ENCODE measurements at regions not wholly inside any gene's neighbourhood (a gene's known extent, or its start where the extent isn't known, plus 50 kb on each side); places are given as distances from the start of the nearest gene placed in this dataset.

- TF ChIP-seq CTCF (IDR thresholded peaks at IDR 0.05) (no peak), POLR2AphosphoS5 (IDR thresholded peaks at IDR 0.05) (no peak)
Observed at GRCh38 chr13:40255551-40255950, 410.9 kb downstream of the FOXO1 start.
